DOHH2 (cell line): ENCODE measurements at regions not wholly inside any gene's neighbourhood (a gene's known extent, or its start where the extent isn't known, plus 50 kb on each side); places are given as distances from the start of the nearest gene placed in this dataset.

ENCODE experiments used
- H3F3A ChIP-seq: fragments of 200-600 bp; sonication (generic), shearing (Covaris generic); 2 replicates; pipeline ENCODE4 v1.6.0; 2016; ENCODE audit warnings: antibody characterized with exemption, mild to moderate bottlenecking; ENCODE audit not compliant: control insufficient read depth, insufficient read depth
- H3K27ac ChIP-seq: fragments of 200-600 bp; sonication (generic); 2 replicates; pipeline ENCODE4 v1.5.1; 2014; ENCODE audit warnings: low read depth, mild to moderate bottlenecking, low read length, moderate library complexity
- H3K27me3 ChIP-seq: fragments of 200-600 bp; sonication (generic); 2 replicates; pipeline ENCODE4 v1.6.1; 2014; ENCODE audit warnings: mild to moderate bottlenecking, low read length, mixed read lengths; ENCODE audit not compliant: control insufficient read depth
- H3K36me3 ChIP-seq: fragments of 200-600 bp; sonication (generic); 2 replicates; pipeline ENCODE4 v1.6.1; 2014; ENCODE audit warnings: mild to moderate bottlenecking, low read length, moderate library complexity, mixed read lengths; ENCODE audit not compliant: control insufficient read depth
- H3K4me1 ChIP-seq: fragments of 200-600 bp; sonication (generic); 2 replicates; pipeline ENCODE4 v1.6.1; 2014; ENCODE audit warnings: mild to moderate bottlenecking, low read length, mixed read lengths; ENCODE audit not compliant: control insufficient read depth
- H3K4me2 ChIP-seq: fragments of 200-600 bp; sonication (generic); 2 replicates; pipeline ENCODE4 v1.6.0; 2014; ENCODE audit warnings: mild to moderate bottlenecking, low read length, moderate library complexity
- H3K4me3 ChIP-seq: fragments of 200-600 bp; sonication (generic); 2 replicates; pipeline ENCODE4 v1.5.1; 2014; ENCODE audit warnings: mild to moderate bottlenecking, low read length, mixed read lengths
- H3K79me2 ChIP-seq: fragments of 200-600 bp; sonication (generic); 2 replicates; pipeline ENCODE4 v1.6.1; 2014; ENCODE audit warnings: mild to moderate bottlenecking, low read length, mixed read lengths; ENCODE audit not compliant: control insufficient read depth
- H3K9me2 ChIP-seq: fragments of 200-600 bp; sonication (generic); replicated peaks from 2 replicates; pipeline ENCODE4 v1.6.1; 2014; ENCODE audit warnings: mild to moderate bottlenecking, low read length, mixed read lengths; ENCODE audit not compliant: control insufficient read depth
- H3K9me3 ChIP-seq: fragments of 200-600 bp; sonication (generic); 2 replicates; pipeline ENCODE4 v1.6.1; 2014; ENCODE audit warnings: antibody characterized with exemption, low read length, mixed read lengths; ENCODE audit not compliant: control insufficient read depth, insufficient read depth
- H4K20me1 ChIP-seq: fragments of 200-600 bp; sonication (generic); 2 replicates; pipeline ENCODE4 v1.6.0; 2014; ENCODE audit warnings: low read depth, mild to moderate bottlenecking, antibody characterized with exemption, low read length, moderate library complexity; ENCODE audit not compliant: control insufficient read depth, insufficient read depth
- CTCF ChIP-seq: fragments of 200-600 bp; sonication (generic); IDR thresholded peaks from one replicate; pipeline ENCODE4 v1.5.1; 2014; ENCODE audit warnings: antibody characterized with exemption, mild to moderate bottlenecking, low read depth, low read length; ENCODE audit not compliant: poor library complexity, severe bottlenecking
- EZH2phosphoT487 ChIP-seq: fragments of 200-600 bp; sonication (generic); IDR thresholded peaks from 2 replicates; pipeline ENCODE4 v1.6.1; 2017; ENCODE audit warnings: borderline replicate concordance, mild to moderate bottlenecking, antibody characterized with exemption, low read length, moderate library complexity, mixed read lengths

- Histone ChIP-seq H4K20me1 (no peaks in the 10 kb centered on the region), H3K9me3 (no peaks in the 10 kb centered on the region), H3K9me2 (no peaks in the 10 kb centered on the region), H3K4me2 (no peak overlapping the region), H3K27ac (no peak overlapping the region), H3K27me3 (no peaks in the 10 kb centered on the region), H3F3A (no peaks in the 10 kb centered on the region), H3K4me3 (no peak overlapping the region), H3K36me3 (no peaks in the 10 kb centered on the region), H3K79me2 (no peaks in the 10 kb centered on the region), H3K4me1 (no peaks in the 10 kb centered on the region)
- TF ChIP-seq CTCF (no peak), EZH2phosphoT487 (no peak)
Observed at GRCh38 chr4:181503687-181504390, 739.4 kb upstream of the TENM3 start.

DNA sequence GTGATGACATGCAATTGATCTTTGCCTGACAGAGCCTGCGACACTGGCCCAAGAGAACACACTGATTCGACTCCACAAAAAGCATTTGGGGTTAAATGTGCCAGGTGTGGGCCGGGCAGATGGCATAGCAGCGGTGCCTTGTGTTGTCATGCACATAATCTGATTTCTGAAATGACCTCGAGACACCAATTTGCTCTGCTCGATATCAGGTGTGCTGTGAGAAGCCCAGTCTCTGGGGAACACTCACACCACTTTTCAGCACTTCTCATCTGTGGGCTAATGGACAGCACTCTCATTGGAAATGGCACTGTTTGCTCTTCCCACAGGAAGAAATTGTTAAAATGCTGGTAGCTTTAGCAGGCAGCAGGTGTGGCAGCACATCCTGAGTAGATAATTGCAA, 738.3 kb upstream of the TENM3 start:
- H3K36me3 ChIP-seq, result no peaks in the 10 kb centered on the region
- no peaks in the 10 kb centered on the region for H3K4me1 ChIP-seq
- TF ChIP-seq EZH2phosphoT487 (no peak), CTCF (no peak)
- H4K20me1 ChIP-seq, result no peaks in the 10 kb centered on the region
- H3K79me2 ChIP-seq, result no peaks in the 10 kb centered on the region
- H3K4me3 ChIP-seq, result no peak overlapping the region
- H3F3A ChIP-seq, result no peaks in the 10 kb centered on the region
- no peak overlapping the region for H3K27ac ChIP-seq
- H3K9me2 ChIP-seq, result no peaks in the 10 kb centered on the region
- H3K27me3 ChIP-seq, result no peaks in the 10 kb centered on the region
- no peak overlapping the region for H3K4me2 ChIP-seq
- H3K9me3 ChIP-seq, result no peaks in the 10 kb centered on the region

DNA sequence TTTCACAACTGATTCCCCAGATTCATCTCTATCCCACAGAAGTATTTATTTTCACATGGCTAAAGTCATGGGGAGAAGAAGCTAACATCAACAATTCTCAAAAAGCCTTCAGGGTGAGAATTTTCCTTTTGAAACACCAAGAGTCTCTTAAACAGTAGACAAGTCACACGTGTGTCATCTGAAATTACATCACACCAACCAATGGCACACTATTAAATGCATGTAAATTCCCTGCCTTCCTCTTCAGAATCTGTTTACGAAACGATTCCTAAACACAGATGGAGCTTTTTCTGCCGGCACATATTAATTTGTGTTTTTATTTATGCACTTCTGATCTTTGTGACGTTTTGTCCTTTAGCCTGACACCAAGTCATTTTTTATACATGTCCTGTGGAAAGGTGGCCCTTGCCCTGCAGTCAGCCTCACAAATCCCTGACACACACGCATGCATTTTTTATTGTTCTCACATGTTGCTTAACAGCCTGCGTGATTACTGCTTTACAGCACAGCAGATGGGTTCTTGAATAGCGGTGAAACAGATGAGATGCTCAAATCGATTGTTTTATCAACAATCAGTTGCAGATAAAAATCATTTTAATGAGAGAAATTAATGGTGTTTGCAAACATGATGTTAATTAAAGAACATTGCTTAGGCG, 735.9 kb upstream of the TENM3 start:
- H3K27me3 ChIP-seq, result no peaks in the 10 kb centered on the region
- H3K9me2 ChIP-seq, result no peaks in the 10 kb centered on the region
- no peaks in the 10 kb centered on the region for H3K9me3 ChIP-seq
- H3K4me2 ChIP-seq, result no peak overlapping the region
- H3K27ac ChIP-seq, result no peak overlapping the region
- H3K36me3 ChIP-seq, result no peaks in the 10 kb centered on the region
- H3F3A ChIP-seq, result no peaks in the 10 kb centered on the region
- no peaks in the 10 kb centered on the region for H3K4me1 ChIP-seq
- no peaks in the 10 kb centered on the region for H3K79me2 ChIP-seq
- TF ChIP-seq EZH2phosphoT487 (no peak), CTCF (no peak)
- no peaks in the 10 kb centered on the region for H4K20me1 ChIP-seq
- H3K4me3 ChIP-seq, result no peak overlapping the region
